ENCODE measurements at regions not wholly inside any gene's neighbourhood (a gene's known extent, or its start where the extent isn't known, plus 50 kb on each side); places are given as distances from the start of the nearest gene placed in this dataset.

- DNase-seq (ENCODE audit: low spot score): no peak
Measured at GRCh38 chr7:68309806-68310205, 1288.5 kb upstream of the AUTS2 start.

GRCh38 chr7:68311958-68312357 is 1286.3 kb upstream of the AUTS2 start:
- DNase-seq (ENCODE audit: low spot score): no peak

DNA sequence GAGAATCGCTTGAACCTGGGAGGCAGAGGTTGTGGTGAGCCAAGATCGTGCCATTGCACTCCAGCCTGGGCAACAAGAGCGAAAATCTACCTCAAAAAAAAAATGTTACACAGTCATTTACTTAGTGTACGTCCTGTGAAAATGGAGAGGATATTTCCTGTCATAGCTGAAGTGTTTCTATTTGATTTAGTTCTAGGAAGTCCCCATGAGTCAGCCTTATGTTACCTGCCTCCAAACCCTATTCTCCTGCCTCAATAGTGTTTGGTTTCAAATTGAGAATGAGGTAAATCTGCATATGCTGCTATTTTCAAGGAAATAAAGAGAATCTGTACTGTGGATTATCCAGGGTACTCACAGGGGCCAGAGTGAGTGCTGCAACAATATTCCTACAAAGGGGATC is 1284.5 kb upstream of the AUTS2 start:
- no peak for DNase-seq (ENCODE audit: low spot score)

GRCh38 chr7:68314208-68314607 is 1284.1 kb upstream of the AUTS2 start:
- no peak for DNase-seq (ENCODE audit: low spot score)

- DNase-seq (ENCODE audit: low spot score): no peak
Measured at GRCh38 chr7:68317476-68317875, 1280.8 kb upstream of the AUTS2 start.

GRCh38 chr7:68319061-68319460 is 1279.2 kb upstream of the AUTS2 start:
- DNase-seq (ENCODE audit: low spot score): no peak

DNA sequence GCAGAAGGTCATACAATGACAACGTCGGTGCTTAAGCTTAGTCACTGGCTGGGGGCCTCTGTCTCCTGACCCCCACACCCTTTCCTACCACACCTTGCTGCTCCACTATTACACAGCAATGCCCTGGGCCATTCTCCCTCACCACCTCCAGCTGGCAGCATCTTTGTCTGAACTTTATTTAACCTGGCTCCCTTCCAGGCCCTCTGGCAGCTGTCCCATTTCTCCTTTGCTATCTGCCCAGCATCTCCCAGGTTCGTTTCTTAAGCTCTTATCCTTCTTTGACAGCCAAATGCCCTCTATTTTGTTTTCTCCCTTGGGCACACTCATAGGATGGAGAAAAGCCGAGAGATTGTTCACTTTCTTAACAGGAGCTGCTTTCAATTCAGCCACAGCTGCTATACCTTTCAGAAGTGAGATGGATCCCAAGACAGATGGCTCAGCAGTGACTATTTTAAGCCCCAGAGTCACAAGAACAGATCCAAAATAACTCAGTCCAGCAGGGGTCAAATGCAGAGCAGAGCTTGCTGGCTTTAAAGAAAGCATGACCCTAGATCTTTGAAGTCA is 1277.1 kb upstream of the AUTS2 start:
- DNase-seq (ENCODE audit: low spot score): no peak

- DNase-seq (ENCODE audit: low spot score): no peak
Measured at GRCh38 chr7:68321776-68322496, 1276.3 kb upstream of the AUTS2 start.

DNA sequence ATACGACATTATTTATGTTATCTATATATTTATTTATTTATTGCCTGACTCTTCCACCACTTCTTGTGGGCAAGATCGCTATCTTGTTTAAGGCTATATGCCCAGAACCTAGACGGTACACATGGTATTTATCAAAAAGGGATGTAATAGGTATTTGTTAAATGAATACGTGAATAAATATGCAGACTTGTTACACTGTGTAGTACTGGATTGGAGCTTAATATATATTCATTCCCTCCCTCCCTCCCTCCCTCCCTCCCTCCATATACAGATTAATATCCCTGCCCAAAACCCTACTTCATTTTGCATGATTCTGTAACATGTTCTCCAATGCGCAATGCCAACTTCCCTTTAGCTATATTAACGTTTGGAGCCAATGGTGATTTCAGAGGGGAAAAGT is 1273.7 kb upstream of the AUTS2 start:
- DNase-seq (ENCODE audit: low spot score): no peak

GRCh38 chr7:68334216-68334615 is 1264.1 kb upstream of the AUTS2 start:
- no peak for DNase-seq (ENCODE audit: low spot score)

GRCh38 chr7:68334636-68335272 is 1263.5 kb upstream of the AUTS2 start:
- DNase-seq (ENCODE audit: low spot score): no peak

- DNase-seq (ENCODE audit: low spot score): no peak
Measured at GRCh38 chr7:68336594-68336993, 1261.7 kb upstream of the AUTS2 start.

- no peak for DNase-seq (ENCODE audit: low spot score)
Measured at GRCh38 chr7:68348401-68348800, 1249.9 kb upstream of the AUTS2 start.

- no peak for DNase-seq (ENCODE audit: low spot score)
Measured at GRCh38 chr7:68362745-68363518, 1235.3 kb upstream of the AUTS2 start.

- no peak for DNase-seq (ENCODE audit: low spot score)
Measured at GRCh38 chr7:68364886-68365625, 1233.2 kb upstream of the AUTS2 start.

DNA sequence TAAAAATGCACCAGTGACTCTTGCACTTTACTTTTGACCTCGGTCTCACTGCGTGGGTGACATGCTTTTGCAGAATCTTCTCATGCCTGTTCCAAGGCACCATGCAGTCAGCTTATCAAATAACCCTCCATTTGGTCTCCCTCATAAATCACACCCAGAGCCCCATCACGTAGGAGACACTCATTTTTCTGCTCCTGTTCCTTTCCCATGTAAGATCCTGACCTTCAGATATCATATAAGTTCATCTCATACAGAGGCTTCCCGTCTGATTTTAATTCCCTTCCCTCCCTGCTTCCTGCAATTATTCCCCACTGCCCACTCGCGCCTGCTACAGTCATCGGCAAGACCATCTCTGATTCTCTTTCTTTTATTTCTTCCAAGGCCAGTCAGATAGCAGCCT is 1226.3 kb upstream of the AUTS2 start:
- no peak for DNase-seq (ENCODE audit: low spot score)

- DNase-seq (ENCODE audit: low spot score): no peak
Measured at GRCh38 chr7:68376131-68376661, 1222.1 kb upstream of the AUTS2 start.

GRCh38 chr7:68381731-68382130 is 1216.5 kb upstream of the AUTS2 start:
- DNase-seq (ENCODE audit: low spot score): no peak

- DNase-seq (ENCODE audit: low spot score): no peak
Measured at GRCh38 chr7:68384581-68384980, 1213.7 kb upstream of the AUTS2 start.

DNA sequence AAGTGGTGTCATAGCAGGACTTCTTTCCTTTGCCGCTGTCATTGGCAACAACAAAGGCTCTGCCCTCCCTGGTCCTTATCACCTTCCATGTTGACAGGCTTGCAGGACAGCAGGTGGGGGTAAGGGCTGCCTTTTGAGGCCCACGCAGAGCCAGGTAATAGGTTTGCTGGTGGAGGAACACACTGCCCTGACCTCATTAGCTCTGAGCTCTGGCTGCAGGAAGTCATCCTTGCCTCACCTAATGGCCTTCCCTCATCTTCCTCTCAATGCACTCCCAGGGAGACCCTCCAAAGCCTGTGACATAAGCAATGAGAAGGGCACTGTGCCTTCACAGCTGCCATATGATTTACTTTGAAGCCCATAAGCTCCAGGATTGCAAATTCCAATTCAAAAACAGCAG is 1205.2 kb upstream of the AUTS2 start:
- DNase-seq (ENCODE audit: low spot score): no peak

DNA sequence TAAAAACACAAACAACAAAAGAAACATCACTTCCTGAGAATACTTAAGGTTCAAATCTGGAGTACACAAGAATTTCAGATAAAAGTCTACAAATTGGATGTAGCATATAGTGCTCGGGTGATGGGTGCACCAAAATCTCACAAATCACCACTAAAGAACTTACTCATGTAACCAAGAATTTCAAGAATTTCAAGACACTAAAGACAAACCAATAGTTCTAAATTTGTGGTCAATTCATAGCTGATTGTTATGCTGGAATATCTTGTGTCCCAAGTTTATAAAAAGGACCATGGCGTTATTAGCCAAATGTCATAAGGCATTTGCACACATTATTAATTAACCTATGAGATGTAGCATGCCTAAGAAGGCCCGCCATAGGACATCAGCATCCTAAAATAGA is 1204.1 kb upstream of the AUTS2 start:
- no peak for DNase-seq (ENCODE audit: low spot score)

Data from ecto neural progenitor cell (in vitro differentiated cells).